ENCODE measurements at regions not wholly inside any gene's neighbourhood (a gene's known extent, or its start where the extent isn't known, plus 50 kb on each side); places are given as distances from the start of the nearest gene placed in this dataset.
"Not testable (repeated sequence)": the region's sequence is repeated elsewhere in the genome, so short reads cannot be mapped to it uniquely, and the experiment has no call there.

- DNase-seq = no peak
Measured at GRCh38 chr7:68730194-68730593, 868.1 kb upstream of the AUTS2 start.

GRCh38 chr7:68730964-68731363 lies 867.3 kb upstream of the AUTS2 start:
- DNase-seq = no peak

GRCh38 chr7:68733219-68734153 lies 864.8 kb upstream of the AUTS2 start:
- DNase-seq = no peak

DNA sequence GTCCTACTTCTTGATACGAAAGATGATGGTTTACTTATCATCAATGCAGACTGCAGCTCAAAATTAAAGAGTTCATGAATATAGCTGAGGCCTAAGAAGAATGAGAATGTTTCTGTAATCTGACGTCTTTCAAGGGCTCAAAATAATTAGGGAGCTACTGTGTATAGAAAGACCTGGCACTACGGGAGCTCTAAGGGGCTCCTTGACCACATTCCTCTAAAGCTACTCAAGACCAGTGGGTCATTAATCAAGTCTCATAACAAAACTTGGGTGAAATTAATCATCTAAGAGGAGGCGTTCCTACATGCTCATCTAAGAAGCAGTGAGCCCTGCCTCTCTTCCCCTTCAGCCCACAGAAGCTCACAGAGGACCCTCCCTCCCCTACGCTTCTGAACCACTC lies 863.8 kb upstream of the AUTS2 start:
- DNase-seq = no peak

DNA sequence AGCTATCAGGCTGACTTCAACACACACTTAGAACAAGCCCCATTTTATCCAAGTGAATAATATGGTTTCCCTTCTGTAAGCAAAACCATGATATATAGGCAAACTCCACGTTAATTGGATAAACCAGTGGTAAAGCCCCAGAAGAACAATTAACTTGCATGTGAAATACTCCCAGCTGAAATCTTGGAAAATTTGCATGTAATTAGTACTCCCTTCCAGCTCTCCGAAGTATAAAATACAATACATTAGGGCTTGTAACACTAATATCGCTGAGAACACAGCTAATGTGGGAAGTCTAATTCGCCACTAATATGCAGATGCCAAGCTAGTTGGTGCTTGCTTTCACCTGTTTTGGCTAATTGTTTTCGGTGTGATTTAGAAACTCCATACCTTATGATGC lies 859.0 kb upstream of the AUTS2 start:
- no peak for DNase-seq

DNA sequence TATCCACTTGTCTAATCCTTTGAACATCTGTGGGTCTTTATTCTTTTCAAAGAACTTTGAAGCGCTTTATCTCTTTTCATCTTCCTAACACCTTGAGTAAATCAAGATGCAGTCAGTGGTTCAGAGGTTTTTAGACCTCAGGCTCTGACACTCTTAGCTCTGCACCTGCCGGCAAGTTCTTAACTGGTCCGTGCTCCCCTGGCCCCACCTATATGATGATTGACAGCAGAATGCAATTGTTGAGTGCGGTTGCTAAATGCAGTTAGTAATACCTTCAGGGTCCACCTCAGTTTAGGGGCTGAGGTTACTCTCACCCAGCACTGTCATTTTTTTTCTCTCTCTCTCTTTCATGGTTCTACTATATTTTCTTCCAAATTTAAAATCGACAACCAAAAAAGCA lies 854.2 kb upstream of the AUTS2 start:
- no peak for DNase-seq

GRCh38 chr7:68748934-68749900 lies 849.1 kb upstream of the AUTS2 start:
- no peak for DNase-seq

DNA sequence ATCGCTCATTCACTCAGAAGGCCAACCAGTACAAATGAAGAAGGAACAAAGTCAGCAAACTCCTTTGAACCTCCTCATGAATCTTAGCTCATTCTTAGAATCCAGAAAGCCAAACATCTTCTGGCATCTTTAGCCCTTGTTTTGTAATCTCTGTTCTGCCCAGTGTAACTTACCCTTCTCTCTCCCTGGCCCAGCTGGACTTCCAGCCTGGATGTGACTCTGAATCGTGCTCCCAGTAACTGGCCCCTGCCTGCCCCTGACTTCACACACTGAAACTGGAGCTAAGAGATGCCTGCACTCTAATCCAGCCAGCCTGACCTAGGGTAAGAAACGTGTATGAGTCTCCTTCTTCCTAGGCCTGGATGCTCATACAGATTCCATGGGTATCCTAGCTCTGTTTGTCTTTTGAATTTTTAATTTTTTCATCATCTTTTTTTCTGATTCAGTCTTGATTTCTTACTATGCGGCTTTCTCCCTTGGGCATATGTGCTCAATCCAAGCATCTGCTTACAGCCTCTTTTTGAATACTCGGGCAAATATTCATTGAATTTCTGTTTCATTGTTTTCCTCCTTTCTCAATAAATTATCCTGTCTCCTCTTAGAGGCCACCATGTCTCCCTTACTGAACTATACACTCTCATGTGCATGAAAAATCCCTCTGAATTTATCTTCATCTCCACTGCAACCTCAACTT lies 845.6 kb upstream of the AUTS2 start:
- DNase-seq = no peak

GRCh38 chr7:68754414-68754813 lies 843.9 kb upstream of the AUTS2 start:
- DNase-seq = no peak

DNA sequence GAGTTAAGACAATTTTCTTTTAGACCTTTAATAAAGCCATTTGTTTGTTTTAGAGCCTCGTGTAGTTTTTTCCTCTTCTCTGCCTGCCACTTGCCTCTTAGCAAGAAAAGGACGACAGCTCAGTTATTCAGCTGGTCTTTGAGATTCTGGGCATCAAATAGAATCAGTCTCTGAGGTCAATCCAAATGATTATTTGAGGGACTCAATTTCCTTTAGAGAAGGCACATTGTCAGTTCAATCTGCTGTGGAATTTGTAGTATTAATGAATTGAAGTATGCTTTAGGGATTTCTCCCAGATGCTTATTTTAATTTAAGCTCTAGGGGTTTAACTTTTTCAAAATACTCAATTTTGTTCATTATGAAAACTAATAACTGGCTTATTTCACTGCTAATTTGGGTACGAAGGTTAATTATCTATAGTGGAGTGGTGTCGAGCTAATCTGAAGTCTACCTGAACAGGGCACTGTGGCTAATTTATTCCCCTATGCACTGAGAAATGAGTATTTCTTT lies 841.2 kb upstream of the AUTS2 start:
- DNase-seq = no peak

DNA sequence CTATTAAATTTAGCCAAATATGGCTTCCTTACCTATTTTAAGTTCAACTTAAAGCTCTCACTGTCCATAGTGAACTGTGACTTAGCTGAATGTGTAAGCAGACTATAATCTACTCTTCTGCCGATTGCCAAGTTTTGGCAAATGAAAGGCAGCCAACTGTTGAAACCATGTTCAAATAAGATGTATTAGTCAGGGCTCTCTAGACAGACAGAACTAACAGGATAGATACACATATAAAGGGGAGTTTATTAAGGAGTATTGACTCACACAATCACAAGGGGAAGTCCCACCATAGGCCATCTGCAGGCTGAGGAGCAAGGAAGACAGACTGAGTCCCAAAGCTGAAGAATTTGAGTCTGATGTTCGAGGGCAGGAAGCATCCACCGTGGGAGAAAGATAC lies 837.7 kb upstream of the AUTS2 start:
- DNase-seq = no peak

DNA sequence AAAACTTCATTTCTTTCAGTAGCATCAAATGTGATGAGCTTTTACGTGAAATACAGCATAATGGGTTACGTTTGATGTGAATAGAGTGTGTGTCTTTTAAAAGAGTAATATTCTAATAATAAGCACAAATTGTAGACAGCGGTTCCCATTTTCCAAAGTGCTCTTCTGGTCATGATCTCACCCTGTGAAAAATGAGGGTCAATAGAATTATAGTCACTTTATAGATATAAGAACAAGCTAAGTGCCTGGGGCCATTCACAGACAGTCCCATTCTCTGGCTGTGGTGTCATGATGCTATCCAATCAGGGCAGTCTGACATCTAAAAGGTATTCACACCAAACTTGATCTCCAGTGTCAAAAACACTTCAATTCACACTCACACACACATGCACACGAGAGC lies 830.8 kb upstream of the AUTS2 start:
- DNase-seq = no peak

- DNase-seq = no peak
Measured at GRCh38 chr7:68770649-68771048, 827.6 kb upstream of the AUTS2 start.

DNA sequence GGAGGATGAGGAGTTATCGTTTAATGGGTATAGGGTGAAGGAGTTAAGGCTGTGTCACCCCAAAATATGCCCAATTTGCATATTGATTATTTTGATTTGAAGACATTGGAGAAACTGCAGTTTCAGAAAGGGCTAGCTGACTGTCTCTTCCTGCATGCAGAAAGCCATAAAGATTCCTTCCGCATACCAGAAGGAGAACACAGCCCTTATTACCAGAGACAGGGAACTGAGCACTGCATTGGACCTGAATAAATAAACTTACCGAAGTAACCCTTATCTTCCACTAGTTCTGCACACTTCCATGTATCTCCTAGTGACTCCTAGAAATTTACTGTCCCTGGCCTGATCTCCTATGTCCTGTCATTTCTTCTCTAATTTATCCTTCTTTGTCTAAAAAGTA lies 821.9 kb upstream of the AUTS2 start:
- no peak for DNase-seq

DNA sequence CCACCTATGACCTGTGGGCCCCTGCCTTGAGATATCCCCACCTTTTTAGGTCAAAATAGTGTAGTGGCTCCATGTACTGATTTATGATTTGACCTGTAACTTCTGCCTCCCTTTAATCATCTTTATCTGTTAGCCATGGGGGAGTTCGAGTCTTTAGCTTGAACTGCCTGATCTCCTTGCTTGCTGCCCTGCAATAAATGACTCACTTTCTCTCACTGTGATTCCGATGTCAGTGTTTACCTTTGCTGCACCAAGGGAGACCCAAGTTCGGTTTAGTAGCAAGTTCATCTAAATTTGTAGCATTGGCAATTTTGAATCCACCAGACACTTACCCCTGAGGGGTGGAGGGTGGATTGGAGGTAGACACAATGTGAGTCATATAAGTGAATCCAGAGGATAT lies 814.6 kb upstream of the AUTS2 start:
- no peak for DNase-seq

- no peak for DNase-seq
Measured at GRCh38 chr7:68785036-68785435, 813.2 kb upstream of the AUTS2 start.

DNA sequence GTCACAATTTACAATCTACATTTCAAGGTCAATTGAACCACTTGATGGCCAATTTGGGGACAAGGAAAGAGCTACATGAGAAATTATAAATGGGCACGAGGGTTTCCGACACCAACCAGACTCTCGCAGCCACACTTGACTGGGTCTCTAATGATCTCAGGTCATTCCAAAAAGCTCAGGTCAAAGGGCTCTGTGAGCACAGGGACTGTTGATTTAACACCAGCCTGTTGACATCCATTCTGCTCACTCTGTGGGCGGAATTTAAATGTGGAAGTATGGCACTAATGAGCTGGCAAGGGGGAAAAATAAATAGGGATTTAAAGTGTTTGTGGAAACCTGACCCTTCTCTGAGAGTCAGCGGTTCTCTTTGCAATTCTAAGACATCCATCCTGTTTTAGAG lies 810.7 kb upstream of the AUTS2 start:
- DNase-seq = no peak

- not testable (repeated sequence) for DNase-seq
Measured at GRCh38 chr7:68788529-68788928, 809.7 kb upstream of the AUTS2 start.

- no peak for DNase-seq
Measured at GRCh38 chr7:68789597-68789996, 808.7 kb upstream of the AUTS2 start.

DNA sequence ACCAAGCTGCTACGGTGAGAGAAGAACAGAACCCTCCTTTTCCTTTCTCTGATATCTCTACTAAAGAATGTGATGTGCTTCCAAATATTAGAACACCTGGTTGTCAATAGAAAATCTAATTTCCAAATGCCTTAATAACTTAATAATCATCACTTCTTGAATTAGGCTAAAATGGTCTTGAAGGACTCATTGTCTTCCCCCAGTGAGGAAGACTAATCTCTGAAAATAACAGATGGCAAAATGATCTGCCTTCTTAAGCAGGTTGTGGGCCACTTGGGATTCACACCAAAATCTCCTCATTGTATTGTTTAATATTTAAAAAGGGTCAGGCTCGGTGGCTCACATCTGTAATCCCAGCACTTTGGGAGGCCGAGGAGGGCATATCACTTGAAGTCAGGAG lies 805.9 kb upstream of the AUTS2 start:
- no peak for DNase-seq

- no peak for DNase-seq
Measured at GRCh38 chr7:68793513-68793912, 804.8 kb upstream of the AUTS2 start.

- DNase-seq = no peak
Measured at GRCh38 chr7:68800316-68800715, 798.0 kb upstream of the AUTS2 start.

DNA sequence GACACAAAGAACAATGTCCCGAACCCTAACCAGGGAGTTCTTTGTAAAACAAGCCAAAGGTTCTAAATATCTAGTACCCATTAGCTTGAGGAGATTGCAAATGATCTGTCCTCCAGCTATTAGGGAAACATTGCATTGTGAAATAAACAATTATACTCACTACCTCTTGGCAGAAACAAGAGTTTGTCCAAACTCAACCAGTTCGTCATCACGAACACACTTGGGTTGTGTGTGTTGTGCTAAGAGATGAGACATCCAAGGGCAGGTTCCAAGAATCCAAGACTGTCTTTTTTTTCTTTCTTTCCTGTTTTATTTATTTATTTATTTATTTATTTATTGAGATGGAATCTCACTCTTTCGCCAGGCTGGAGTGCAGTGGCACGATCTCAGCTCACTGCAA lies 793.1 kb upstream of the AUTS2 start:
- DNase-seq = no peak
